HepG2 (cell line): ENCODE measurements at regions not wholly inside any gene's neighbourhood (a gene's known extent, or its start where the extent isn't known, plus 50 kb on each side); places are given as distances from the start of the nearest gene placed in this dataset.

Experiments used
- CEBPG ChIP-seq: IDR thresholded peaks from 2 replicates; pipeline ENCODE4 v1.6.1; 2016
- FOXA3 ChIP-seq: IDR thresholded peaks from 2 replicates; pipeline ENCODE4 v1.6.1; 2016; ENCODE audit warnings: missing genetic modification reagents, missing compliant biosample characterization
- HMG20B ChIP-seq: conservative IDR thresholded peaks from 2 replicates; pipeline ENCODE4 v1.6.1; 2016; ENCODE audit warnings: missing genetic modification reagents, missing compliant biosample characterization
- MIXL1 ChIP-seq: IDR thresholded peaks from 2 replicates; pipeline ENCODE4 v1.6.1; 2016
- PRMT3 ChIP-seq: sonication (generic); formaldehyde crosslinking; IDR thresholded peaks from 2 replicates; pipeline ENCODE4 v1.8.1; 2022; ENCODE audit warnings: low read depth, mild to moderate bottlenecking, moderate library complexity, missing genetic modification reagents, borderline replicate concordance
- RCOR2 ChIP-seq: IDR thresholded peaks from 2 replicates; pipeline ENCODE4 v1.6.1; 2016; ENCODE audit warnings: missing biosample characterization, missing genetic modification reagents
- SETDB1 ChIP-seq: sonication (generic); formaldehyde crosslinking; IDR thresholded peaks from 2 replicates; pipeline ENCODE4 v1.5.1; 2020; ENCODE audit warnings: missing genetic modification reagents, mild to moderate bottlenecking, borderline replicate concordance
- TBP ChIP-seq: sonication (generic); formaldehyde crosslinking; IDR thresholded peaks from 2 replicates; pipeline ENCODE4 v1.5.0; 2020; ENCODE audit warnings: missing genetic modification reagents
- TF ChIP-seq, protein P1 (sequence below): sonication (generic); formaldehyde crosslinking; IDR thresholded peaks from 2 replicates; pipeline ENCODE4 v1.8.0; 2022; ENCODE audit warnings: mild to moderate bottlenecking, missing genetic modification reagents
- TF ChIP-seq, protein P2 (sequence below), 2 experiments: fragments of 450-650 bp in 1 of 2; sonication (generic) in 1 of 2; formaldehyde crosslinking; IDR thresholded peaks; 2 replicates each; pipeline versions ENCODE4 v1.5.0 to v1.8.0; 2020 to 2022; ENCODE audit warnings: mild to moderate bottlenecking in 1 of 2, missing genetic modification reagents in 1 of 2
- TF ChIP-seq, protein P3 (sequence below): IDR thresholded peaks from 2 replicates; pipeline ENCODE4 v1.4.0; 2020; ENCODE audit warnings: mild to moderate bottlenecking, missing genetic modification reagents
- TF ChIP-seq, protein P4 (sequence below), 2 experiments: sonication (generic) in 1 of 2; formaldehyde crosslinking in 1 of 2; IDR thresholded peaks; 2 replicates each; pipeline versions ENCODE4 v1.4.0 to v1.6.1; 2018 to 2020; ENCODE audit warnings: missing genetic modification reagents in 2 of 2, borderline replicate concordance in 1 of 2, low read depth in 1 of 2, mild to moderate bottlenecking in 1 of 2, missing biosample characterization in 1 of 2

DNA sequence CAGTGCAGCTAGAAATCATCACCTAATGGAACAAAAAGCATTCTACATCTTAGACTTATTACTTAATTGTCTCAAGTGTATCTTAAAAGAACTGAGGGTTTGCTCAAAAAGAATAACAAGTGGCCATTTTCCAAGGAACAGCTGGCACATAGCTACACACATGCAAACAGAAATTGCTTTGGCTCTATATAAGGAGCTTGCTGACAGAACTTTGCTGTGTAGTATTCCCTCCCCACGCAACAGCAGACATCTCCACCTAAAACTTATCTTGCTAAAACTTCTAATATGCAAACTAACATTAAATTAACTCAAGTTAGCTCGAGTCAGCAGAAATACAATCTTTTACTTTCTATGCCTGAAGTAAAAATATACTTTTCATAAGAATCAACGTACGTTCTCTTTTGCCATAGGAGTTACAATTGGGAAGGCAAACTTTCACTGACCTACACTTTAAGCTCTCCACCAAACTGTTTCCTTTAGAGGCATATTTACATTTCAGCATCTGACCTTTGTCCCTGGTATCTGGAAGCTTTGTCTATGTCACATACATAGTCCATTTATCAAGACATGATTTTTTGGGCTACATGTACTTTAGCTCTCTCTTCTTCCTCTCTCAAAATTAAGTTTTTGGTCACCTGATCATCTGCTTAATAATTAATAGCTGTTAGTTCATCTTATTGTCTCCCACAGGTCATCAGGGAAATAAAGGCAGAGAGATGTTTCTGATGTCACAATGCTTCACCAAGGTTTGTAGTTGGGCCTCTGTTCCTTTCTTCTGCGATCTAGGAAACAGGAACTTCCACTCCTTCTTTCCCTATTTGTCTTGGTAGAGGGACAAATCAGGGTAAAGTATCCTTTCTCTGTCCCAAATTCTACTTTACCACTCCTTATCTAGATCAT, 163.4 kb upstream of the AGTR1 start (continued):
- no peak for TF ChIP-seq HMG20B (CRISPR knock-in tag)
- no peak for TF ChIP-seq PRMT3 (CRISPR knock-in tag)
- TF ChIP-seq, protein P1, sequence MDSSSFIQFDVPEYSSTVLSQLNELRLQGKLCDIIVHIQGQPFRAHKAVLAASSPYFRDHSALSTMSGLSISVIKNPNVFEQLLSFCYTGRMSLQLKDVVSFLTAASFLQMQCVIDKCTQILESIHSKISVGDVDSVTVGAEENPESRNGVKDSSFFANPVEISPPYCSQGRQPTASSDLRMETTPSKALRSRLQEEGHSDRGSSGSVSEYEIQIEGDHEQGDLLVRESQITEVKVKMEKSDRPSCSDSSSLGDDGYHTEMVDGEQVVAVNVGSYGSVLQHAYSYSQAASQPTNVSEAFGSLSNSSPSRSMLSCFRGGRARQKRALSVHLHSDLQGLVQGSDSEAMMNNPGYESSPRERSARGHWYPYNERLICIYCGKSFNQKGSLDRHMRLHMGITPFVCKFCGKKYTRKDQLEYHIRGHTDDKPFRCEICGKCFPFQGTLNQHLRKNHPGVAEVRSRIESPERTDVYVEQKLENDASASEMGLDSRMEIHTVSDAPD (CRISPR knock-in tag), result no peak
- TF ChIP-seq RCOR2 (CRISPR knock-in tag), result no peak; the same call in 1 of the 2 replicates
- TF ChIP-seq, protein P2, sequence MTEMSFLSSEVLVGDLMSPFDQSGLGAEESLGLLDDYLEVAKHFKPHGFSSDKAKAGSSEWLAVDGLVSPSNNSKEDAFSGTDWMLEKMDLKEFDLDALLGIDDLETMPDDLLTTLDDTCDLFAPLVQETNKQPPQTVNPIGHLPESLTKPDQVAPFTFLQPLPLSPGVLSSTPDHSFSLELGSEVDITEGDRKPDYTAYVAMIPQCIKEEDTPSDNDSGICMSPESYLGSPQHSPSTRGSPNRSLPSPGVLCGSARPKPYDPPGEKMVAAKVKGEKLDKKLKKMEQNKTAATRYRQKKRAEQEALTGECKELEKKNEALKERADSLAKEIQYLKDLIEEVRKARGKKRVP (CRISPR knock-in tag; IDR thresholded peaks at IDR 0.05), result no peak
- no peak for TF ChIP-seq TBP
- peak; percentile 97 for TF ChIP-seq FOXA3 (CRISPR knock-in tag)
- peak; percentile 60 for TF ChIP-seq MIXL1 (CRISPR knock-in tag)
- TF ChIP-seq CEBPG, result peak; percentile 59; the same call in 1 of the 2 replicates
- TF ChIP-seq, protein P3, sequence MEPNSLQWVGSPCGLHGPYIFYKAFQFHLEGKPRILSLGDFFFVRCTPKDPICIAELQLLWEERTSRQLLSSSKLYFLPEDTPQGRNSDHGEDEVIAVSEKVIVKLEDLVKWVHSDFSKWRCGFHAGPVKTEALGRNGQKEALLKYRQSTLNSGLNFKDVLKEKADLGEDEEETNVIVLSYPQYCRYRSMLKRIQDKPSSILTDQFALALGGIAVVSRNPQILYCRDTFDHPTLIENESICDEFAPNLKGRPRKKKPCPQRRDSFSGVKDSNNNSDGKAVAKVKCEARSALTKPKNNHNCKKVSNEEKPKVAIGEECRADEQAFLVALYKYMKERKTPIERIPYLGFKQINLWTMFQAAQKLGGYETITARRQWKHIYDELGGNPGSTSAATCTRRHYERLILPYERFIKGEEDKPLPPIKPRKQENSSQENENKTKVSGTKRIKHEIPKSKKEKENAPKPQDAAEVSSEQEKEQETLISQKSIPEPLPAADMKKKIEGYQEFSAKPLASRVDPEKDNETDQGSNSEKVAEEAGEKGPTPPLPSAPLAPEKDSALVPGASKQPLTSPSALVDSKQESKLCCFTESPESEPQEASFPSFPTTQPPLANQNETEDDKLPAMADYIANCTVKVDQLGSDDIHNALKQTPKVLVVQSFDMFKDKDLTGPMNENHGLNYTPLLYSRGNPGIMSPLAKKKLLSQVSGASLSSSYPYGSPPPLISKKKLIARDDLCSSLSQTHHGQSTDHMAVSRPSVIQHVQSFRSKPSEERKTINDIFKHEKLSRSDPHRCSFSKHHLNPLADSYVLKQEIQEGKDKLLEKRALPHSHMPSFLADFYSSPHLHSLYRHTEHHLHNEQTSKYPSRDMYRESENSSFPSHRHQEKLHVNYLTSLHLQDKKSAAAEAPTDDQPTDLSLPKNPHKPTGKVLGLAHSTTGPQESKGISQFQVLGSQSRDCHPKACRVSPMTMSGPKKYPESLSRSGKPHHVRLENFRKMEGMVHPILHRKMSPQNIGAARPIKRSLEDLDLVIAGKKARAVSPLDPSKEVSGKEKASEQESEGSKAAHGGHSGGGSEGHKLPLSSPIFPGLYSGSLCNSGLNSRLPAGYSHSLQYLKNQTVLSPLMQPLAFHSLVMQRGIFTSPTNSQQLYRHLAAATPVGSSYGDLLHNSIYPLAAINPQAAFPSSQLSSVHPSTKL (CRISPR knock-in tag), result peak; percentile 89
- TF ChIP-seq, protein P4, sequence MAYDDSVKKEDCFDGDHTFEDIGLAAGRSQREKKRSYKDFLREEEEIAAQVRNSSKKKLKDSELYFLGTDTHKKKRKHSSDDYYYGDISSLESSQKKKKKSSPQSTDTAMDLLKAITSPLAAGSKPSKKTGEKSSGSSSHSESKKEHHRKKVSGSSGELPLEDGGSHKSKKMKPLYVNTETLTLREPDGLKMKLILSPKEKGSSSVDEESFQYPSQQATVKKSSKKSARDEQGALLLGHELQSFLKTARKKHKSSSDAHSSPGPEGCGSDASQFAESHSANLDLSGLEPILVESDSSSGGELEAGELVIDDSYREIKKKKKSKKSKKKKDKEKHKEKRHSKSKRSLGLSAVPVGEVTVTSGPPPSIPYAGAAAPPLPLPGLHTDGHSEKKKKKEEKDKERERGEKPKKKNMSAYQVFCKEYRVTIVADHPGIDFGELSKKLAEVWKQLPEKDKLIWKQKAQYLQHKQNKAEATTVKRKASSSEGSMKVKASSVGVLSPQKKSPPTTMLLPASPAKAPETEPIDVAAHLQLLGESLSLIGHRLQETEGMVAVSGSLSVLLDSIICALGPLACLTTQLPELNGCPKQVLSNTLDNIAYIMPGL (CRISPR knock-in tag; IDR thresholded peaks at IDR 0.05; ENCODE audit: borderline replicate concordance in 1 of 2, low read depth in 1 of 2), result no peak
- TF ChIP-seq SETDB1 (CRISPR knock-in tag), result no peak
